OCI-LY7 (cell line): ENCODE measurements at regions not wholly inside any gene's neighbourhood (a gene's known extent, or its start where the extent isn't known, plus 50 kb on each side); places are given as distances from the start of the nearest gene placed in this dataset.

Experiments used
- CTCF ChIP-seq: fragments of 200-600 bp; sonication (generic); conservative IDR thresholded peaks from 2 replicates; pipeline ENCODE4 v1.5.1; 2014; ENCODE audit warnings: mild to moderate bottlenecking, antibody characterized with exemption, low read length, moderate library complexity, mixed read lengths
- EZH2phosphoT487 ChIP-seq: fragments of 200-600 bp; sonication (generic); IDR thresholded peaks from 2 replicates; pipeline ENCODE4 v1.6.1; 2018; ENCODE audit warnings: low read depth, borderline replicate concordance, mild to moderate bottlenecking, mixed run types, antibody characterized with exemption, low read length, moderate library complexity, mixed read lengths

GRCh38 chr20:39278230-39278788 lies 316.2 kb downstream of the DHX35 start:
- TF ChIP-seq CTCF (no peak), EZH2phosphoT487 (no peak)
